RWPE1 (cell line): ENCODE measurements at regions not wholly inside any gene's neighbourhood (a gene's known extent, or its start where the extent isn't known, plus 50 kb on each side); places are given as distances from the start of the nearest gene placed in this dataset.

Source experiments
- CTCF ChIA-PET: fragments of 350-600 bp; sonication (Branson Sonifier 250); formaldehyde crosslinking; extraction: SDS; loops from one replicate; lab custom pipeline; 2021; lab: Yijun Ruan, JAX
- POLR2A ChIA-PET: fragments of 400-600 bp; formaldehyde crosslinking; extraction: SDS; loops from one replicate; lab custom pipeline; 2020; ENCODE audit warnings: antibody characterized with exemption; ENCODE audit not compliant: low non-redundant PET; lab: Yijun Ruan, JAX
- DNase-seq: peaks from one replicate; pipeline ENCODE4 v3.0.0; 2012; ENCODE audit warnings: low spot score
- H3K27ac ChIP-seq: fragments of 450-650 bp; 2 replicates; pipeline ENCODE4 v1.5.1; 2017
- CTCF ChIP-seq: fragments of 450-650 bp; conservative IDR thresholded peaks from 2 replicates; pipeline ENCODE4 v1.5.1; 2017; ENCODE audit warnings: low read depth, mild to moderate bottlenecking

- POLR2A ChIA-PET, result no interaction called here
- H3K27ac ChIP-seq, result no peak overlapping the region
- CTCF ChIA-PET, result interaction anchor here (0.6 kb wide), 1 partner anchor 107 kb away, joined by 3 read pairs; no protein-coding TSS in a partner anchor
- DNase-seq, result no peak
- TF ChIP-seq CTCF, result no peak
Measured at GRCh38 chr10:78929541-78929940, 139.2 kb upstream of the ZMIZ1 start.

- CTCF ChIA-PET, result no interaction called here
- POLR2A ChIA-PET, result no interaction called here
- DNase-seq, result no peak
- H3K27ac ChIP-seq, result peak overlapping the region; percentile 52
- no peak for TF ChIP-seq CTCF
Measured at GRCh38 chr10:78931321-78932053, 137.3 kb upstream of the ZMIZ1 start.

- POLR2A ChIA-PET, result no interaction called here
- DNase-seq, result no peak
Measured at GRCh38 chr10:78932054-78932386, 136.7 kb upstream of the ZMIZ1 start.

GRCh38 chr10:78932861-78933260 lies 135.9 kb upstream of the ZMIZ1 start:
- TF ChIP-seq CTCF, result no peak
- CTCF ChIA-PET, result no interaction called here
- POLR2A ChIA-PET, result no interaction called here
- H3K27ac ChIP-seq, result no peak overlapping the region
- DNase-seq, result no peak

More at GRCh38 chr10:78932054-78932386, 136.7 kb upstream of the ZMIZ1 start:
- TF ChIP-seq CTCF, result no peak
- CTCF ChIA-PET, result no interaction called here
- H3K27ac ChIP-seq, result peak overlapping the region; percentile 52

GRCh38 chr10:78933828-78934531 lies 134.8 kb upstream of the ZMIZ1 start:
- no peak for TF ChIP-seq CTCF
- no peak overlapping the region for H3K27ac ChIP-seq
- DNase-seq, result no peak
- CTCF ChIA-PET, result interaction anchor here (0.6 kb wide), 1 partner anchor 389 kb away, joined by 3 read pairs; no protein-coding TSS in a partner anchor
- POLR2A ChIA-PET, result no interaction called here

- no peak for DNase-seq
- CTCF ChIA-PET, result interaction anchor here (0.6 to 1.3 kb wide), 4 partner anchors 40 to 885 kb away, joined by 3 to 4 read pairs (median 3); no protein-coding TSS in a partner anchor
- POLR2A ChIA-PET, result no interaction called here
Measured at GRCh38 chr10:78934532-78934898, 134.3 kb upstream of the ZMIZ1 start.

More at GRCh38 chr10:78934532-78934898, 134.3 kb upstream of the ZMIZ1 start:
- TF ChIP-seq CTCF, result no peak
- peak overlapping the region; percentile 0; the same call in 1 of the 2 replicates for H3K27ac ChIP-seq
